Astrocyte (in vitro differentiated cells and primary cell): ENCODE measurements at regions not wholly inside any gene's neighbourhood (a gene's known extent, or its start where the extent isn't known, plus 50 kb on each side); places are given as distances from the start of the nearest gene placed in this dataset.

ENCODE experiments used
- DNase-seq: peaks from one replicate; pipeline ENCODE4 v3.0.0-alpha.2; 2010; ENCODE audit warnings: low read depth
- FAIRE-seq: peaks from 2 replicates; lab custom pipeline; 2011; peaks lifted over from hg19 to GRCh38; lab: Jason Lieb, UNC
- H2AFZ ChIP-seq: 2 replicates; pipeline ENCODE4 v1.6.0; 2012; ENCODE audit warnings: low read depth, low read length, inconsistent platforms
- H3K27ac ChIP-seq: 2 replicates; pipeline ENCODE4 v1.5.1; 2011; ENCODE audit warnings: low read depth, low read length, inconsistent platforms
- H3K27me3 ChIP-seq: 2 replicates; pipeline ENCODE4 v1.6.0; 2011; ENCODE audit warnings: low read length, inconsistent platforms; ENCODE audit not compliant: insufficient read depth
- H3K36me3 ChIP-seq: 2 replicates; pipeline ENCODE4 v1.5.1; 2011; ENCODE audit warnings: low read length, inconsistent platforms; ENCODE audit not compliant: insufficient read depth
- H3K4me1 ChIP-seq: 2 replicates; pipeline ENCODE4 v1.5.1; 2011; ENCODE audit warnings: low read length, inconsistent platforms; ENCODE audit not compliant: insufficient read depth
- H3K4me2 ChIP-seq: 2 replicates; pipeline ENCODE4 v1.6.0; 2012; ENCODE audit warnings: low read length, inconsistent platforms
- H3K4me3 ChIP-seq: 2 replicates; pipeline ENCODE4 v1.5.1; 2011; ENCODE audit warnings: low read depth, mild to moderate bottlenecking, low read length, inconsistent platforms; ENCODE audit not compliant: insufficient read depth
- H3K79me2 ChIP-seq: 2 replicates; pipeline ENCODE4 v1.6.0; 2012; ENCODE audit warnings: mild to moderate bottlenecking, low read length, inconsistent platforms; ENCODE audit not compliant: insufficient read depth
- H3K9ac ChIP-seq: 2 replicates; pipeline ENCODE4 v1.6.0; 2012; ENCODE audit warnings: mild to moderate bottlenecking, low read length, inconsistent platforms
- H3K9me3 ChIP-seq: 2 replicates; pipeline ENCODE4 v1.5.1; 2012; ENCODE audit warnings: low read depth, mild to moderate bottlenecking, low read length, inconsistent platforms; ENCODE audit not compliant: insufficient read depth
- H4K20me1 ChIP-seq: 2 replicates; pipeline ENCODE4 v1.6.0; 2012; ENCODE audit warnings: low read length, inconsistent platforms; ENCODE audit not compliant: insufficient read depth
- H3K27ac Mint-ChIP-seq: one replicate; pipeline ENCODE4 v1.8.0; 2021; ENCODE audit warnings: mild to moderate bottlenecking, mixed read lengths; ENCODE audit not compliant: unreplicated experiment
- H3K27me3 Mint-ChIP-seq: one replicate; pipeline ENCODE4 v1.8.0; 2021; ENCODE audit warnings: low read depth, mixed read lengths; ENCODE audit not compliant: unreplicated experiment
- H3K36me3 Mint-ChIP-seq: one replicate; pipeline ENCODE4 v1.8.0; 2021; ENCODE audit warnings: low read depth, mixed read lengths; ENCODE audit not compliant: unreplicated experiment
- H3K4me1 Mint-ChIP-seq: one replicate; pipeline ENCODE4 v1.8.0; 2021; ENCODE audit warnings: low read depth, mixed read lengths; ENCODE audit not compliant: unreplicated experiment
- H3K4me3 Mint-ChIP-seq: one replicate; pipeline ENCODE4 v1.8.0; 2021; ENCODE audit warnings: mild to moderate bottlenecking, moderate library complexity, mixed read lengths; ENCODE audit not compliant: unreplicated experiment
- H3K9me3 Mint-ChIP-seq: one replicate; pipeline ENCODE4 v1.8.0; 2021; ENCODE audit warnings: mild to moderate bottlenecking, mixed read lengths; ENCODE audit not compliant: unreplicated experiment
- EZH2 ChIP-seq: IDR thresholded peaks from 2 replicates; pipeline ENCODE4 v1.6.1; 2012; ENCODE audit warnings: mild to moderate bottlenecking, low read length, inconsistent platforms; ENCODE audit not compliant: insufficient read depth
- TF ChIP-seq, protein P1 (sequence below): IDR thresholded peaks from 2 replicates; pipeline ENCODE4 v1.5.1; 2011; ENCODE audit warnings: low read depth, mild to moderate bottlenecking, inconsistent platforms, low read length, moderate library complexity; ENCODE audit not compliant: insufficient read depth

DNA sequence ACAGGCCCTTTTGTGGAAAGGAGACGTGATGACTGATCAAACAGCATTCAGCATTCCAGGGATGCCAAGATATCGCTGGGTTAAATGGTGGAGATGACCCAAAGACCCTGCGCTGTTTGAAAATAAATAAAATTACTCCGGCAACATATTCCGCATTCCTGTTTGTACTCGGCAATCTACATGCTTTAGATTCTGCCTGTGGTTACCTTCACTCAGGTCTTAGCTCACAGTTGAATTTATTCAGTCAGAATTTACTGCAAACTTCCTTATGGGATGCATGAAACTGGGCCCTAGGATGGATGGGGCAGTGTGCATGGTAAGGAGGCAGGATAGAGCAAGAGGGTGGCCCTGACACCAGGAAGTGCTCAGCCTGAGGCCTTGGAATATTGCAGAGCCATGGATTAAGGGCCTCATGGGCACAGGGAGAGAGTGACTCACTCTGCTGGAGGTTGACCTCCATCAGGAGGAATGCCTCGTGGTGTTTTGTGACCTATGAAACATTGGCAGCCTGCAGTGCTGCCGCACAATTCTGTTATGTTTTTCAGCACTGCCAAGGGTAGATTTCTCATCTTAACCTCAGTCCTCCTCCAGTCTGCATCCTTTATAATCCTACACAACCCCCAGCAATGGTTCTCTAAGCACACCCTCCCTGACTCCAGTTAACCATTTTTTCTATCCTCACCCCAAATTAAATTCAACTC is 321.4 kb downstream of the IRS1 start:
- Mint-ChIP-seq H3K27ac (peak overlapping the region; percentile 100), H3K36me3 (no peaks in the 10 kb centered on the region), H3K9me3 (no peaks in the 10 kb centered on the region), H3K4me1 (peaks cover 55% of the 10 kb centered on the region), H3K4me3 (no peak overlapping the region), H3K27me3 (no peaks in the 10 kb centered on the region)
- Histone ChIP-seq H3K27ac (peak overlapping the region; percentile 90), H3K36me3 (no peaks in the 10 kb centered on the region), H3K4me3 (no peak overlapping the region), H2AFZ (peak overlapping the region; percentile 74), H3K27me3 (no peaks in the 10 kb centered on the region), H3K4me1 (peaks cover 31% of the 10 kb centered on the region), H3K4me2 (peak overlapping the region; percentile 72), H3K79me2 (no peaks in the 10 kb centered on the region), H4K20me1 (no peaks in the 10 kb centered on the region), H3K9ac (peak overlapping the region; percentile 53), H3K9me3 (no peaks in the 10 kb centered on the region)
- peak; percentile 96 for DNase-seq
- peak; percentile 99 for FAIRE-seq
- TF ChIP-seq, protein P1, sequence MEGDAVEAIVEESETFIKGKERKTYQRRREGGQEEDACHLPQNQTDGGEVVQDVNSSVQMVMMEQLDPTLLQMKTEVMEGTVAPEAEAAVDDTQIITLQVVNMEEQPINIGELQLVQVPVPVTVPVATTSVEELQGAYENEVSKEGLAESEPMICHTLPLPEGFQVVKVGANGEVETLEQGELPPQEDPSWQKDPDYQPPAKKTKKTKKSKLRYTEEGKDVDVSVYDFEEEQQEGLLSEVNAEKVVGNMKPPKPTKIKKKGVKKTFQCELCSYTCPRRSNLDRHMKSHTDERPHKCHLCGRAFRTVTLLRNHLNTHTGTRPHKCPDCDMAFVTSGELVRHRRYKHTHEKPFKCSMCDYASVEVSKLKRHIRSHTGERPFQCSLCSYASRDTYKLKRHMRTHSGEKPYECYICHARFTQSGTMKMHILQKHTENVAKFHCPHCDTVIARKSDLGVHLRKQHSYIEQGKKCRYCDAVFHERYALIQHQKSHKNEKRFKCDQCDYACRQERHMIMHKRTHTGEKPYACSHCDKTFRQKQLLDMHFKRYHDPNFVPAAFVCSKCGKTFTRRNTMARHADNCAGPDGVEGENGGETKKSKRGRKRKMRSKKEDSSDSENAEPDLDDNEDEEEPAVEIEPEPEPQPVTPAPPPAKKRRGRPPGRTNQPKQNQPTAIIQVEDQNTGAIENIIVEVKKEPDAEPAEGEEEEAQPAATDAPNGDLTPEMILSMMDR, result no peak
- TF ChIP-seq EZH2, result no peak

DNA sequence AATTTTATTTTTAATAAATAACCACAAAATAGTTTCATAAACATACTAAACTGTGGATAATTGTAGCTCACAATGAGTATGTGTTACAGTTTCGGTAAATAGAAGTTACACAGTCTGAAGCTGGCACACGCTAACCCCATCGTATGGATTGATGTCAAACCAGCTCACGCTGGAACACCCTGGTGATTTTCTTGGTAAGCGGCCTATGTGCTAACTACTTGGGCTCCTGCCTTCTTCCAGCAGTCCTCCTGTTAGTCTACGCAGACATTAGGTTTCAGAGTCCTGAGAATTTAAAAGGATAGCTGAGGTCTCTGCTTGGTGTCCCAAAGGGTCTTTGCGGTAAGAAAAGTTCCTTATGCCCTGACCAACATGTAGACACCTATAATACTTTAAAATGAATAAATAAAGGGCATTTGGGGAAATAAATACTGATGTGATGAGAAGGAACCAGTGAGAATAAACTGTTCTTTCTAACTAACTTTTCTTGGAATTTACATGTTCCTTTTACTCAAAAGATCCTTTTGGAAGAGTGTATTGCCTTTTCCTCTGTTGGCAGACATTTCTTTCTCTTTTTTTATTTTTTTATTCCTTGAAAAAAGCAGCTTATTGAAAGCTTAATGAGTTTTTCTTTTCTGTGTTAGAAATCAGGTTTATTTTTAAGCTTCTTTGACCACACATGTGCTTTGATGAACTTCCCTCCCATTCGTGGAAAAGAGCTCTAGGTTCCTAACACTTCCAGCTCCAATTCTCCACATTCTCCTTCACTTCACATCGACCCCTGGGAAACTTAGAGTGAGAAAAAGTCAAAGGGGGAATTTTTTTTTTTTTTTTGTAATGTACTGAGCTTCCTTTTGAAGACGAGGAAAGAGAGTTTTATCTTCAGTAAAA is 322.2 kb downstream of the IRS1 start:
- peak overlapping the region; percentile 72 for H3K4me2 ChIP-seq
- H3K9me3 Mint-ChIP-seq, result no peaks in the 10 kb centered on the region
- no peaks in the 10 kb centered on the region for H3K27me3 ChIP-seq
- TF ChIP-seq EZH2, result no peak
- TF ChIP-seq, protein P1, result no peak
- peaks cover 28% of the 10 kb centered on the region for H3K4me1 ChIP-seq
- no peaks in the 10 kb centered on the region for H3K36me3 ChIP-seq
- H3K4me3 Mint-ChIP-seq, result no peak overlapping the region
- no peaks in the 10 kb centered on the region for H4K20me1 ChIP-seq
- H3K27ac Mint-ChIP-seq, result peak overlapping the region; percentile 100
- H3K9me3 ChIP-seq, result no peaks in the 10 kb centered on the region
- no peaks in the 10 kb centered on the region for H3K27me3 Mint-ChIP-seq
- H3K4me3 ChIP-seq, result no peak overlapping the region
- no peak for DNase-seq
- peaks cover 47% of the 10 kb centered on the region for H3K4me1 Mint-ChIP-seq
- FAIRE-seq, result peak; percentile 71
- H3K9ac ChIP-seq, result peak overlapping the region; percentile 53
- H2AFZ ChIP-seq, result peak overlapping the region; percentile 74
- H3K79me2 ChIP-seq, result no peaks in the 10 kb centered on the region
- H3K27ac ChIP-seq, result peak overlapping the region; percentile 90
- H3K36me3 Mint-ChIP-seq, result no peaks in the 10 kb centered on the region
